GM18873 (cell line): ENCODE measurements at regions not wholly inside any gene's neighbourhood (a gene's known extent, or its start where the extent isn't known, plus 50 kb on each side); places are given as distances from the start of the nearest gene placed in this dataset.

Source experiments
- ATAC-seq: cut with Tn5 transposase; IDR thresholded peaks from one replicate; pipeline ENCODE4 v1.9.1; 2021; ENCODE audit warnings: mild to moderate bottlenecking, moderate library complexity, moderate number of reproducible peaks; ENCODE audit not compliant: unreplicated experiment, low FRiP score

GRCh38 chr4:3864742-3865721, 98.8 kb downstream of the ADRA2C start:
- ATAC-seq: no peak

- no peak for ATAC-seq
Observed at GRCh38 chr4:3865986-3866812, 100.0 kb downstream of the ADRA2C start.

GRCh38 chr4:3866813-3867129, 100.6 kb downstream of the ADRA2C start:
- no peak for ATAC-seq

- no peak for ATAC-seq
Observed at GRCh38 chr4:3867403-3868100, 101.4 kb downstream of the ADRA2C start.

GRCh38 chr4:3868211-3869173, 102.3 kb downstream of the ADRA2C start:
- ATAC-seq: no peak

GRCh38 chr4:3869174-3869572, 103.0 kb downstream of the ADRA2C start:
- ATAC-seq: no peak

GRCh38 chr4:3869661-3870566, 103.7 kb downstream of the ADRA2C start:
- ATAC-seq: no peak

GRCh38 chr4:3870567-3870962, 104.4 kb downstream of the ADRA2C start:
- no peak for ATAC-seq

GRCh38 chr4:3871181-3871852, 105.1 kb downstream of the ADRA2C start:
- ATAC-seq: no peak

- ATAC-seq: no peak
Observed at GRCh38 chr4:3871881-3872833, 106.0 kb downstream of the ADRA2C start.

- ATAC-seq: no peak
Observed at GRCh38 chr4:3872834-3873313, 106.7 kb downstream of the ADRA2C start.

- no peak for ATAC-seq
Observed at GRCh38 chr4:3873408-3874027, 107.3 kb downstream of the ADRA2C start.

GRCh38 chr4:3874028-3874415, 107.8 kb downstream of the ADRA2C start:
- no peak for ATAC-seq

GRCh38 chr4:3874525-3875110, 108.4 kb downstream of the ADRA2C start:
- no peak for ATAC-seq

- no peak for ATAC-seq
Observed at GRCh38 chr4:3875466-3875865, 109.3 kb downstream of the ADRA2C start.
